ENCODE measurements at regions not wholly inside any gene's neighbourhood (a gene's known extent, or its start where the extent isn't known, plus 50 kb on each side); places are given as distances from the start of the nearest gene placed in this dataset.

- H3K4me3 ChIP-seq (ENCODE audit: low read depth, low read length) = no peak overlapping the region
These were observed 254.3 kb upstream of the TNRC6C start for GRCh38 chr17:77704048-77704815.

- no peak overlapping the region for H3K4me3 ChIP-seq (ENCODE audit: low read depth, low read length)
These were observed 251.6 kb upstream of the TNRC6C start for GRCh38 chr17:77706938-77707337.

DNA sequence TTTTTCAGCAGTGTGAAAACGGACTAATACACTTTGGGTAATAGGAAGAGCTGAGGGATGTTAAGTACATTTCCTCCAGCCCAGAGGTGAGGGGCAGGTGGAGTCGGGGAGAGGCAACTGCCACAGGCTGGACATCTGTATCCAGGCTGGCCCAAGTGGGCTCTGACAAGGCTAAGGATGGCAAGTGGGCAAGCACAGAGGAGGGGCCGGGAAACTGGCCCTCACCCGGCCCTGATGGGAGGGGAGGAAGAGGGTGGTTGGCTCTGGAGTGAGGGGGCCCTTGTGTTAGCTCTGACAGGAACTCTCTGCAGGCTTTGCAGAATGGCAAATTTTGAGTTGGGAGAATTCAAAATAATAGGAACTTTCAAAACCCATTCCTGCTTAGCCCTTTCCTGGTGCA lies 251.0 kb upstream of the TNRC6C start:
- H3K4me3 ChIP-seq (ENCODE audit: low read depth, low read length) = no peak overlapping the region

GRCh38 chr17:77708049-77708448 lies 250.5 kb upstream of the TNRC6C start:
- no peak overlapping the region for H3K4me3 ChIP-seq (ENCODE audit: low read depth, low read length)

DNA sequence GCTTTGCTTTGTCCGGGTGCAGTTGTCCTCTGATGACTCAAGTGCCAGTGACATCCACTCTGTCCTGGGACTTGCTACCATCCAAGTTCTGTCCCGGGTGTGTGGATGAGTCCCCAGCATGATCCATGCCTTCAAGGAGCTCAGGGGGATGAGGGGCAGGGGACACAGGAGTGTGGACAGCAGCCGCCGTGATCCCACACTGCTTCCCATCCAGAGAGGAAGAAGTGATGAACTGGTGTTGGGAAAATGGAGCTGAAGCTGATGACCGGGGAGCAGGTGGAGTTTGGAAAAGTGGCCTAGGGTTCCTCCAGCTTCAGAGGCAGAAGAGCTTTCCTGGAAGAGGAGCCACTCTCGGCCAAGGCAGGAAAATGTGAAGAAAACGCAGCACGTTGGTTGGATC lies 249.6 kb upstream of the TNRC6C start:
- no peak overlapping the region for H3K4me3 ChIP-seq (ENCODE audit: low read depth, low read length)

GRCh38 chr17:77709594-77709993 lies 248.9 kb upstream of the TNRC6C start:
- H3K4me3 ChIP-seq (ENCODE audit: low read depth, low read length) = no peak overlapping the region

GRCh38 chr17:77712578-77712977 lies 245.9 kb upstream of the TNRC6C start:
- H3K4me3 ChIP-seq (ENCODE audit: low read depth, low read length) = no peak overlapping the region

DNA sequence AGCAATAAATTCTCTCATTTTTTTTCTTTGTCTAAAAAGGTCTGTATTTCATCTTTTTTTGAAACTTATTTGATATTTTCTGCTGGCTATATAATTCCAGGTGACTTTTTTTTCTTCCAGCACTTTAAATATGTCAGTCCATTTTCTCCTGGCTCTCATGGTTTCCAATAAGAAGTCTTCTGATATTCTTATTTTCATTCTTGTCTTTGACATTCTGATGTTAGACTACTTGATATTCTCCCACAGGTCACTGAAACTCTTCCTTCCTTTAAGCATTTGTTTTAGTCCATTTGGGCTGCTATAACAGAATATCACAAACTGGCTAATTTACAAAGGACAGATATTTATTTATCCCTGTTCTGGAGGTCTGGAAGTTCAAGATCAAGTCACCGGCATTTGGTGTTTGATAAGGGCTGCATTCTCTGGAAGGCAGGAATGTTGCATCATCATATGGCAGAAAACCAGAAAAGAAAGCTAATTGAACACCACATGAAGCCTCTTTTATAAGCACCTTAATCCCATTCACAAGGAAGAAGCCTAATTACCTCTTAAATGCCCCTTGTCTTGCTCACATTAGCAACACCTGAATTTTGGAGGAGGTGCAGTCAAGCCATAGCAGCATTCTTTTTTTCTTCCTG lies 242.1 kb upstream of the TNRC6C start:
- H3K4me3 ChIP-seq (ENCODE audit: low read depth, low read length) = no peak overlapping the region

- H3K4me3 ChIP-seq (ENCODE audit: low read depth, low read length) = no peak overlapping the region
These were observed 240.4 kb upstream of the TNRC6C start for GRCh38 chr17:77717941-77718668.

GRCh38 chr17:77718669-77718961 lies 239.9 kb upstream of the TNRC6C start:
- H3K4me3 ChIP-seq (ENCODE audit: low read depth, low read length) = no peak overlapping the region

- no peak overlapping the region for H3K4me3 ChIP-seq (ENCODE audit: low read depth, low read length)
These were observed 238.7 kb upstream of the TNRC6C start for GRCh38 chr17:77719806-77720205.

GRCh38 chr17:77720946-77721845 lies 237.3 kb upstream of the TNRC6C start:
- no peak overlapping the region for H3K4me3 ChIP-seq (ENCODE audit: low read depth, low read length)

DNA sequence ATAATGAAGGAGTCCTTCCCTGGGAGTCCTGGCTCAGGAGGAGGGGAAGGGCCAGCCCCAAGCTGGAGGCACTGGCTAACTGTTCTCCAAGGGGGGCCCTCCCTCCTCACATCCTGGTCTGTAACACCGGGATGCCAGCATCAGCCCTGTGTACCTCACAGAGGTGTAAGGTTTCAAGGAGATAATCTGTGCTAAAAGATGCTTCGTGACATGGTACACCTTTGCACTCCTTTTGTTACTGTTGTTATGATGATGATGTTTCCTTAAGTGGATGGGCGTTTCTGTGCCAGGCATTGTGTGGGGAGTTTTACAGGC lies 236.7 kb upstream of the TNRC6C start:
- H3K4me3 ChIP-seq (ENCODE audit: low read depth, low read length) = no peak overlapping the region

DNA sequence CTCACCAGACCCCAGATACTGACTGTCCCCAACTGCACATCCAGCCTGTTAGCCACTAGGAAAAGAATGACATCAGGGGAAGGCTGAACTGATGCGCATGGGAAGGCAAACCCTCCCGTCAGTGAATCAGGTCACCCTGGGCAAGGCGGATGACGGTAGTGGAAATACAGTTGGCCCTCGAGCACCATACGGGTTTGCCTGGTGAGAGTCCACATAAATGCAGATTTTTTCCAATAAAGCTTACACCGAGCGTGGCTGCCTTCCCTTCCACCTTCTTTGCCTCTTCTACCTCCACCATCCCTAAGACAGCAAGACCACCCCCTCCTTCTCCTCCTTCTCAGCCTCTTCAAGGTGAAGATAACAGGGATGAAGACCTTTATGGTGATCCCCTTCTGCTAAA lies 236.1 kb upstream of the TNRC6C start:
- H3K4me3 ChIP-seq (ENCODE audit: low read depth, low read length) = no peak overlapping the region

DNA sequence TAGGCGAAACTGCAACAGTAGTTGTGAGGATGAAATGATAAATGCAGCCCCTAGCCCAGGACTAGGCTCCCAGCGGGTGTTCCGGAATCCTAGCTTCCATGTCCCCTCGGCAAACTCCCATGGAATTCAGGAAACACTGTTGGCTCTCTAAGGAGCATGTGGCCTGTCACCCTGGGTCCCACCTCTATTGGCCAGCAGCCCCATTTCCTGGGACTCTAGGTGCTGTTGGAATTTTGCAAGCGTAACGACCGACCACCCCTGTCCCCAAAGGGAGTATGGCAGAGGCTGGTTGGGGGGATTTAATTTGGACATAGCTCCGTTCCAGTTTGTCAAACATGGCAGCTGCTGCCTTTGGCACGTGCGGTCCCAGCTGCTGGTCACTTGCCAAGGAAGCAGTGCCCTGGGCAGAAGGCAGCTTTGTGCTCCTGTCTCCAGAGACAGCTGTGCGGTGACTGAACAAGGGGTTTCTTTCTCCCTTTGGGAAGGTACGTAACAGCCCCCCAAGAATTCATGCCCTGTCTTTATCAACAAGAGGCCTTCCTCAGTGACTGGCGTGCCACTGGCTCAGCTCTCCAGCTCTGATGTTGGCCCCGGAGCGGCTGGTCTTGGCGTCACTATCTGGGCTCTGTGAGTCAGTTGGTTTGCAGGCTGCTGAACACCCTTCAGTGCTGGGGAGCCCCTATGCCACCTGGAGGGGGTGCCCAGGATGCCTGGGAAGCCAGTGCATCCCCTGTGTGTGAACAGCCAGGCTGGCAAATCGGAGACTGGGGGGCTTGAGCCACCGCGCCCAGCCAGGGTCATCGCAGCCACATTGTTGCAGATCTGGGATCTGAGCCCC lies 235.2 kb upstream of the TNRC6C start:
- H3K4me3 ChIP-seq (ENCODE audit: low read depth, low read length) = no peak overlapping the region

DNA sequence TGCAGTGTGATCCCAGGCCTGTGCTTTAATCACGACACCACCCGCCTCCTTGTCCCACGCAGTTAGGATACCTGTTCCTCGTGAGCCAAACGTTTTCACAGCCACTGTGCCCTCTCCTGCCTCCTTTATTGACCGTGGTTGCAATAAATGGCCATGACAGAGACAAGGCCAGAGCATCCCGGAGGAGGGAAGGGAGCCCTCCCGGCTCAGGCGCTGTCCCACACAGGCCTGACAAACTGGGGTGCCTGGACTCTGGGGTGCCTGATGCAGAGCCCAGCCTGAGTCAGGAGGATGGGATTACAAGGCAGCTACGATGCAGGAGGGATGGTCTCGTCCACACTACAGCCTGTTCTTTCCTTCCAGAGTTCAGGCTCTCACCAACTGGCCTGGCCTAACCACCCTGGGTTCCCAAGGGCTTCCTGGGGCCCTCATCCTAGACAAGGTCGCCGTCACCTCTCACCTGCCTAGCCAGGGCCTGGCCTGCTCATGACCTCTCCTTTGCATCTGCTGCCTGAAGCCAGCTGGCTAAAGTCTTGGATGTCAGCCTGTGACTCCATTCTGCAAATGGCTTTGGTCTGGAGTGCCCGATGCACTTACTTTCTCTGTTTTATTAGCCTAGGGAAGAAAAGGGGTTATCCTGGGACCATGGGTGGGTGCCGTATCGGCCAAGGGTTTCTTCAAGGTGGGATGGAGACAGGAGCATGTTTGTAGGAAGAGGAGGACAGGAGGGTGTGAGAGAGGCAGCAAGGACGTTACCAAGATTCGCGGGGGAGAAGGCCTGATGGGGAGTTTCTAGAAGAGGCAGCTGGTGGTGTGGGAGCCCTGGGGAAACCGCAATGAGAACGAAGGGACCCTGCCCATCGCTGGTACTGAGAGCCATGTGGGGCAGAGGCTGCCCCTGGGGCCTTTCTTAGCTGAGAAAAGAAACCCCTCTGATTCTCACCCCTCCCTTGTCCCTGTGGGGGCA lies 234.3 kb upstream of the TNRC6C start:
- no peak overlapping the region for H3K4me3 ChIP-seq (ENCODE audit: low read depth, low read length)

- no peak overlapping the region for H3K4me3 ChIP-seq (ENCODE audit: low read depth, low read length)
These were observed 233.5 kb upstream of the TNRC6C start for GRCh38 chr17:77724876-77725615.

- H3K4me3 ChIP-seq (ENCODE audit: low read depth, low read length) = no peak overlapping the region
These were observed 232.7 kb upstream of the TNRC6C start for GRCh38 chr17:77725846-77726245.

GRCh38 chr17:77726549-77727006 lies 231.9 kb upstream of the TNRC6C start:
- H3K4me3 ChIP-seq (ENCODE audit: low read depth, low read length) = no peak overlapping the region
